Body of pancreas (tissue), 4 donors: ENCODE measurements at regions not wholly inside any gene's neighbourhood (a gene's known extent, or its start where the extent isn't known, plus 50 kb on each side); places are given as distances from the start of the nearest gene placed in this dataset.

ENCODE experiments used
- POLR2A ChIP-seq, 3 donors: fragments of 450-650 bp; IDR thresholded peaks; one replicate each; pipeline ENCODE4 v1.6.1; 2016; ENCODE audit warnings: antibody characterized with exemption in 3 of 3, mild to moderate bottlenecking in 2 of 3
- TF ChIP-seq, protein P1 (sequence below), 7 experiments: fragments of 450-650 bp in 4 of 7; fragments of 200-600 bp in 3 of 7; sonication (generic) in 3 of 7; IDR thresholded peaks; one replicate each; pipeline ENCODE4 v1.5.1; 2016 to 2019; ENCODE audit warnings: antibody characterized with exemption in 7 of 7

DNA sequence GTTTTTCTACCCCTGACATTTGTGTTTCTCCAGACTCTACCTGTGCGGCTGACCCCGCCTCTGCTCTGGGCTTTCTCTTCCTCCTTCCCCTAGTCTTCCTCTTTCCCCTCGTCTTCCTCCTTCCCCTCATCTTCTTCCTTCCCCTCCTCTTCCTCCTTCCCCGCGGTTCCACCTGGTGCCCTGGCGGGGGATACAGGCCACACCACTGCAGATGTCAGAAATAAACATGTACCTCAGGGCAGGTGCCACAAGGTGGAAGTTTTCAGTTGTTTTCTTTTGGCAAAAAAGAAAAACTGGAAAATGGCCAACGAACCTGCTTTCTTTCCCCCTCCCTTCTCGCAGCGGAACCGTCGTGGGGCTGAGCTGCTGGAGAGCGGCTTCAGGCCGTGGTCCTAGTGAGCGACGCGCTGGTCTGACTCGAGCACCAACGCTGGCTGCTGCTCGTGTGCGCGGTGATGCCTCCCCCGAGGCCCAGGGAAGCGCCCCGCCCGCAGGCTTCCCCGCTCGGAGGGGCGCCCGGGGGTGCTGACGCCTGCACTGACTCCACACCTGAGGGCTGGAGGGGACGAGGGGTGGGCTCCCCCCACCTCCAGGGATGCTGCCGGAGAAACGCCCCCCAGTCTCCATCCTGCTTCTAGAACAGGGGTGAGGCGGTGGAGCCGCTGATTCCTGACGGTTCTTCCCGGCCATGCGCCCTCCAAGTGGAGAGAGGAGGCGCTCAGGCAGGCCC lies 83.7 kb upstream of the ZNF516 start:
- TF ChIP-seq, protein P1, sequence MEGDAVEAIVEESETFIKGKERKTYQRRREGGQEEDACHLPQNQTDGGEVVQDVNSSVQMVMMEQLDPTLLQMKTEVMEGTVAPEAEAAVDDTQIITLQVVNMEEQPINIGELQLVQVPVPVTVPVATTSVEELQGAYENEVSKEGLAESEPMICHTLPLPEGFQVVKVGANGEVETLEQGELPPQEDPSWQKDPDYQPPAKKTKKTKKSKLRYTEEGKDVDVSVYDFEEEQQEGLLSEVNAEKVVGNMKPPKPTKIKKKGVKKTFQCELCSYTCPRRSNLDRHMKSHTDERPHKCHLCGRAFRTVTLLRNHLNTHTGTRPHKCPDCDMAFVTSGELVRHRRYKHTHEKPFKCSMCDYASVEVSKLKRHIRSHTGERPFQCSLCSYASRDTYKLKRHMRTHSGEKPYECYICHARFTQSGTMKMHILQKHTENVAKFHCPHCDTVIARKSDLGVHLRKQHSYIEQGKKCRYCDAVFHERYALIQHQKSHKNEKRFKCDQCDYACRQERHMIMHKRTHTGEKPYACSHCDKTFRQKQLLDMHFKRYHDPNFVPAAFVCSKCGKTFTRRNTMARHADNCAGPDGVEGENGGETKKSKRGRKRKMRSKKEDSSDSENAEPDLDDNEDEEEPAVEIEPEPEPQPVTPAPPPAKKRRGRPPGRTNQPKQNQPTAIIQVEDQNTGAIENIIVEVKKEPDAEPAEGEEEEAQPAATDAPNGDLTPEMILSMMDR (IDR thresholded peaks at IDR 0.05): no peak
- TF ChIP-seq POLR2A (IDR thresholded peaks at IDR 0.05): no peak
